Immature natural killer cell (primary cell): ENCODE measurements at regions not wholly inside any gene's neighbourhood (a gene's known extent, or its start where the extent isn't known, plus 50 kb on each side); places are given as distances from the start of the nearest gene placed in this dataset.

Experiments used
- DNase-seq, 3 donors: peaks; one replicate each; pipeline ENCODE4 v3.0.0; 2022; ENCODE audit warnings: mixed read lengths in 1 of 3
- H3K27ac Mint-ChIP-seq, 6 donors: one replicate each; pipeline ENCODE4 v1.8.0; 2020; ENCODE audit warnings: mixed read lengths in 6 of 6, mild to moderate bottlenecking in 5 of 6, inconsistent platforms in 4 of 6, moderate library complexity in 3 of 6
- H3K27me3 Mint-ChIP-seq, 3 donors: one replicate each; pipeline ENCODE4 v1.8.0; 2020 to 2021; ENCODE audit warnings: low read depth in 3 of 3, mild to moderate bottlenecking in 3 of 3, mixed read lengths in 3 of 3, moderate library complexity in 3 of 3, inconsistent platforms in 1 of 3
- H3K36me3 Mint-ChIP-seq, 3 donors: one replicate each; pipeline ENCODE4 v1.8.0; 2020; ENCODE audit warnings: mixed read lengths in 3 of 3, inconsistent platforms in 2 of 3, mild to moderate bottlenecking in 2 of 3
- H3K4me1 Mint-ChIP-seq, 2 donors: one replicate each; pipeline ENCODE4 v1.8.0; 2020; ENCODE audit warnings: inconsistent platforms in 2 of 2, mild to moderate bottlenecking in 2 of 2, mixed read lengths in 2 of 2, moderate library complexity in 1 of 2
- H3K4me3 Mint-ChIP-seq, 5 donors: one replicate each; pipeline ENCODE4 v1.8.0; 2020; ENCODE audit warnings: mild to moderate bottlenecking in 5 of 5, mixed read lengths in 5 of 5, inconsistent platforms in 3 of 5, moderate library complexity in 3 of 5
- H3K9me3 Mint-ChIP-seq, 6 donors: one replicate each; pipeline ENCODE4 v1.8.0; 2020; ENCODE audit warnings: mild to moderate bottlenecking in 6 of 6, mixed read lengths in 6 of 6, inconsistent platforms in 4 of 6, moderate library complexity in 3 of 6

DNA sequence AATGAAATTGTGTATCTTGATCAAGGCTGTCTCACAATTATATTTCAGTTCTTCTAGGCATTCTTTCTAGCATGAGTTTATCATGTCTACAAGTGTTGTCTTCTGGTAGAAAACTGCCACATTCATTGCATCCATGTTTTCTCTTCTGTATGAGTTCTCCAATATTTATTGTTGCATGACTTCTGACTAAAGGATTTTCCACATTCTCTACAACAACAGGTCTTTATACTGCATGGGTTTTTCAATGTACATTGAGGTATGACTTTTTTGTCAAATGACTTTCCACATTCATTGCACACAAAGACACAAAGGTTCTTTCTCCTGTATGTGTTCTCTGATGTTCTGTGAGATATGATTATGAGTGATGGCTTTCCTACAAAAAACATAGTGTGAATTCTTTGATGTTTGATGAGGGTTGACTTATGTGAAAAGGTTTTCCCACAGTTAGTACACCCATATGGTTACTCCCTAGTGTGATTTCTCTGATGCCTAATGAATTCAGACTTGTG lies 890.6 kb upstream of the CNTN5 start:
- Mint-ChIP-seq H3K27ac (no peak overlapping the region), H3K9me3 (peaks cover 17 to 62% (median 43%) of the 10 kb centered on the region in 6 donors), H3K4me1 (no peaks in the 10 kb centered on the region), H3K4me3 (no peak overlapping the region), H3K36me3 (peaks cover 0 to 3% (median 0%) of the 10 kb centered on the region in 3 donors), H3K27me3 (peaks cover 0 to 1% (median 0%) of the 10 kb centered on the region in 3 donors)
- DNase-seq, result no peak

- H3K9me3 Mint-ChIP-seq, result peaks cover 5 to 60% (median 23%) of the 10 kb centered on the region in 6 donors
- H3K36me3 Mint-ChIP-seq, result no peaks in the 10 kb centered on the region
- no peak overlapping the region for H3K4me3 Mint-ChIP-seq
- H3K27me3 Mint-ChIP-seq, result no peaks in the 10 kb centered on the region
- H3K4me1 Mint-ChIP-seq, result no peaks in the 10 kb centered on the region
- H3K27ac Mint-ChIP-seq, result no peak overlapping the region
- no peak for DNase-seq
These were observed 884.4 kb upstream of the CNTN5 start for GRCh38 chr11:98136357-98136756.

- H3K36me3 Mint-ChIP-seq, result no peaks in the 10 kb centered on the region
- H3K9me3 Mint-ChIP-seq, result peaks cover 6 to 57% (median 25%) of the 10 kb centered on the region in 6 donors
- no peak overlapping the region for H3K4me3 Mint-ChIP-seq
- no peak overlapping the region for H3K27ac Mint-ChIP-seq
- H3K27me3 Mint-ChIP-seq, result no peaks in the 10 kb centered on the region
- no peak for DNase-seq
- H3K4me1 Mint-ChIP-seq, result no peaks in the 10 kb centered on the region
These were observed 883.3 kb upstream of the CNTN5 start for GRCh38 chr11:98137437-98137836.

DNA sequence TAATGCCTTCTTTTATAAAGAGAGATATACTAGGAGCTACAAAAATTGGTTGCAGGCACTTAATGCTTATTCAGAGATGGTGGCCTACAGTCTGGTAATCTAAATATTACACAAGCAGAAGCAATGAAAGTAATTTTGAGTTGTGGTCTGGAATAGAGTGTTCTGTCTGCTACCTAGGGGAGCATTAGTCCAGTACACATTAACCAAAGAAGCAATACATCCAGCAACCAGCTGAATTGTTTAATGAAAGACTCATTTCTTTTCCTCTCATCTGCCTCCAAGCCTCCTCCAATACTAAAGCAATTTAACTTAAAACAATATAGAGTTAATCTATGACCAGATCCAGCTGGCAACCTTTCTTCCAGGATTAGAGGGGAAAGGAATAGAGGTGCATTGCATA lies 877.1 kb upstream of the CNTN5 start:
- Mint-ChIP-seq H3K27ac (no peak overlapping the region), H3K27me3 (no peaks in the 10 kb centered on the region), H3K36me3 (peaks cover 0 to 5% (median 0%) of the 10 kb centered on the region in 3 donors), H3K9me3 (peaks cover 11 to 61% (median 44%) of the 10 kb centered on the region in 6 donors), H3K4me3 (no peak overlapping the region), H3K4me1 (no peaks in the 10 kb centered on the region)
- DNase-seq, result no peak

- peaks cover 0 to 5% (median 0%) of the 10 kb centered on the region in 3 donors for H3K36me3 Mint-ChIP-seq
- H3K4me1 Mint-ChIP-seq, result no peaks in the 10 kb centered on the region
- peaks cover 7 to 62% (median 29%) of the 10 kb centered on the region in 6 donors for H3K9me3 Mint-ChIP-seq
- no peak for DNase-seq
- H3K4me3 Mint-ChIP-seq, result no peak overlapping the region
- H3K27me3 Mint-ChIP-seq, result peaks cover 0 to 3% (median under 1%) of the 10 kb centered on the region in 3 donors
- no peak overlapping the region for H3K27ac Mint-ChIP-seq
These were observed 867.0 kb upstream of the CNTN5 start for GRCh38 chr11:98153752-98154151.

DNA sequence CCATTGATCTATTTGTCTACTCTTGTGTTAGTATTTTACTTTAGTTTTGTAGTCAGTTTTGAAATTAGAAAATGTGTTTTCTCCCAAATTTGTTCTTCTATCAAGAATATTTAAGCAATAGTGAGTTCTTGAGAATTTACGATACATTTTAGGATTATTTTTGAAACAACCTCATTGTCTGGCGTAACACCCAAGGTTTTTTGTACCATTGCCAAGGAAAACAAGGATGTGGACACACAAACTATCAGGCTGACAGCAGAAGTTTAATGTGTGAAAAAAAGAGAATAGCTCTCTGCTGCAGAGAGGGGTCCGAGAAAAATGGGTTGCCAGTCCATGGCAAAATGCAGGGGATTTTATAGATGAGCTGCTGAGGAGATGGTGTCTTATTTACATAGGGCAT lies 865.1 kb upstream of the CNTN5 start:
- H3K9me3 Mint-ChIP-seq, result peaks cover 7 to 63% (median 22%) of the 10 kb centered on the region in 6 donors
- H3K4me3 Mint-ChIP-seq, result no peak overlapping the region
- no peaks in the 10 kb centered on the region for H3K4me1 Mint-ChIP-seq
- H3K27me3 Mint-ChIP-seq, result peaks cover 0 to 2% (median 0%) of the 10 kb centered on the region in 3 donors
- no peak for DNase-seq
- H3K27ac Mint-ChIP-seq, result no peak overlapping the region
- H3K36me3 Mint-ChIP-seq, result peaks cover 0 to 6% (median 0%) of the 10 kb centered on the region in 3 donors

DNA sequence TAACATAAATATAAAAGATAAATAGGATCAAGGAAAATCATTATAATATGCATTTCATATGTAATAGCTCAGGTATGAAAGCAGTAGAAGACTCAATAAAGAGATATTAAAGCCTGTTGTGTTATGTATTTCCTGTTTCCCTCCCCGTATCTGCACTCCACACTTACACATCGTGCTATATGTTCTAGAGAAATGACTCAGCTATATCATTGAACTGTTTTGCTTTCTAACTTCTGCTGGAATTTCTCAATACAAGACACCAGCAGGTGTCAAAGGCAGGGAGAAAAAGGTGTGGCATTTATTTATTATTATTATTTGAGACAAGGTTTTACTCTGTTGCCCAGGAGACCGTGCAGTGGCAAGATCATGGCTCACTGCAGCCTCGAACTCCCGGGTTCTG lies 842.8 kb upstream of the CNTN5 start:
- no peak for DNase-seq
- peaks cover 0 to 4% (median 0%) of the 10 kb centered on the region in 3 donors for H3K36me3 Mint-ChIP-seq
- H3K4me3 Mint-ChIP-seq, result no peak overlapping the region
- no peaks in the 10 kb centered on the region for H3K4me1 Mint-ChIP-seq
- H3K27ac Mint-ChIP-seq, result no peak overlapping the region
- peaks cover 13 to 67% (median 41%) of the 10 kb centered on the region in 6 donors for H3K9me3 Mint-ChIP-seq
- H3K27me3 Mint-ChIP-seq, result peaks cover 0 to 2% (median 0%) of the 10 kb centered on the region in 3 donors

GRCh38 chr11:98180511-98180910 lies 840.2 kb upstream of the CNTN5 start:
- H3K27me3 Mint-ChIP-seq, result no peaks in the 10 kb centered on the region
- peaks cover 12 to 62% (median 22%) of the 10 kb centered on the region in 6 donors for H3K9me3 Mint-ChIP-seq
- no peak overlapping the region for H3K4me3 Mint-ChIP-seq
- no peaks in the 10 kb centered on the region for H3K4me1 Mint-ChIP-seq
- peaks cover 0 to 4% (median 0%) of the 10 kb centered on the region in 3 donors for H3K36me3 Mint-ChIP-seq
- no peak for DNase-seq
- no peak overlapping the region for H3K27ac Mint-ChIP-seq

DNA sequence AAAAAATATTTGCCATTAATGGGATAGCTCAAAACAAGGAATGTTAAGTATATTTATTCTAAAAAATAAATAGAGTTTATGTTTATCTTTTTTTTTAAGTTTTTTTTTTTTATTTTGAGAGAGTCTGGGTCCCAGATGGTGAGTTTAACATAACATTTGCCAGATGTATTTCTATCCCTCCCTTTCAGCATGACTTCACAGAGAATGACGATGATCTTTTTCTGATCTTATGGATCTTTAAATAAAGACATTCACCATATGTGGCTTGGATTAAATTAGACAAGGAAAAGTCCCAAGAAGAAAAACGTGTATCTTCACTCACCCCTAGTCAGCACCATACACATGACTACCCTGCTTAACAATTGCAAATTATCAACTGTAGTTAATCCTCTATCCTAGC lies 839.8 kb upstream of the CNTN5 start:
- Mint-ChIP-seq H3K4me3 (no peak overlapping the region), H3K27me3 (no peaks in the 10 kb centered on the region), H3K27ac (no peak overlapping the region), H3K4me1 (no peaks in the 10 kb centered on the region), H3K9me3 (peaks cover 8 to 59% (median 20%) of the 10 kb centered on the region in 6 donors), H3K36me3 (peaks cover 0 to 4% (median 0%) of the 10 kb centered on the region in 3 donors)
- no peak for DNase-seq

GRCh38 chr11:98183034-98183433 lies 837.7 kb upstream of the CNTN5 start:
- peaks cover 11 to 52% (median 23%) of the 10 kb centered on the region in 6 donors for H3K9me3 Mint-ChIP-seq
- peaks cover 0 to 4% (median 0%) of the 10 kb centered on the region in 3 donors for H3K36me3 Mint-ChIP-seq
- no peak overlapping the region for H3K4me3 Mint-ChIP-seq
- H3K27me3 Mint-ChIP-seq, result no peaks in the 10 kb centered on the region
- H3K4me1 Mint-ChIP-seq, result no peaks in the 10 kb centered on the region
- no peak overlapping the region for H3K27ac Mint-ChIP-seq
- no peak for DNase-seq

DNA sequence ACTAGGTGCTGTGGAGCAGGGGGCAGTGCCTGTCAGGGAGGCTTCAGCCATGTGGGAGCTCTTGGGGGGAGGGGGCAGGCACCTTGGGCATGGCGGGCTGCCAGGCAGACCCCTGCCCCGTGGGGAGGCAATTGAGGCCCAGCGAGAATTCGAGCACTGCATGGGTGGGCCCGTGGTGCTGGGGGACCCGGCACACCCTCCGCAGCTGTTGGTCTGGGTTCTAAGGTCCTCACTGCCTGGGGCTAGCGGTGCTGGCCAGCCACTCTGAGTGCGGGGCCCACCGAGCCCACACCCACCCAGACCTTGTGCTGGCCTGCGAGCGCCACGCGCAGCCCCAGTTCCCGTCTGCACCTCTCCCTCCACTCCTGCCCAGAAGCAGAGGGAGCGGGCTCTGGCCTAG lies 835.5 kb upstream of the CNTN5 start:
- Mint-ChIP-seq H3K4me1 (no peaks in the 10 kb centered on the region), H3K36me3 (peaks cover 0 to 4% (median 0%) of the 10 kb centered on the region in 3 donors), H3K27me3 (peaks cover 0 to 2% (median 0%) of the 10 kb centered on the region in 3 donors), H3K9me3 (peaks cover 10 to 51% (median 25%) of the 10 kb centered on the region in 6 donors), H3K4me3 (no peak overlapping the region), H3K27ac (no peak overlapping the region)
- no peak for DNase-seq

DNA sequence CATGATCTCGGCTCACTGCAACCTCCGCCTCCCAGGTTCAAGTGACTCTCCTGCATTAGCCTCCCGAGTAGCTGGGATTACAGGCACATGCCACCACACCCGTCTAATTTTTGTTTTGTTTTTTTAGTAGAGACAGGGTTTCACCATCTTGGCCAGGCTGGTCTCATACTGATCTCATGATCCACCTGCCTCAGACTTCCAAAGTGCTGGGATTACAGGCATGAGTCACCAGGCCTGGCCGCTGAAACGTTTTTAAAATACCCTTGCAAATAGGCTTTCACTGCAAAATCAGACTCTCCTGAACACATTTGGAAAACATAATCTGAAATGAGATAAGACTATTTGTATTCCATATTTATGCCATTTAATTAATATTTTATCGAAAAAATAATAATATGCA lies 826.1 kb upstream of the CNTN5 start:
- DNase-seq, result no peak
- H3K4me1 Mint-ChIP-seq, result no peaks in the 10 kb centered on the region
- H3K4me3 Mint-ChIP-seq, result no peak overlapping the region
- no peaks in the 10 kb centered on the region for H3K36me3 Mint-ChIP-seq
- H3K27me3 Mint-ChIP-seq, result no peaks in the 10 kb centered on the region
- H3K9me3 Mint-ChIP-seq, result peaks cover 6 to 27% (median 19%) of the 10 kb centered on the region in 6 donors
- H3K27ac Mint-ChIP-seq, result no peak overlapping the region

DNA sequence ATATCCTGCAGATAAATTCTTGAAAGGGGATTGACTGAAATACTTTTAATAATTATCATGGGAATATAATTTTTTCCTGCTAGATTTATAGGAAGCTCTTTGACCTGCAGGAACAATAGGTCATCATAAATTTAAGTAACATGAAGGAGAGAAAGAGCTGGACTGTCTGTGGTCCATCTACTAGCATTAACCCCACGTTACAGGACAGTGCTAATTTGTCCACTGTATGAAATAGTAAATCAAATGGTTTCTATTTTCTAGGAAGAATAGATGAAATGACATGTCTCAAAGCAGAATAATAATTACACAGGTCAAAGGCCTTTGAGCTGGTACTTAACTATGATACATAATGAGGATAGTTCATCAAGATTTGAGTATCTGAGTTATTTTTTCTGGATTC lies 825.4 kb upstream of the CNTN5 start:
- no peaks in the 10 kb centered on the region for H3K4me1 Mint-ChIP-seq
- H3K9me3 Mint-ChIP-seq, result peaks cover 4 to 28% (median 17%) of the 10 kb centered on the region in 6 donors
- H3K36me3 Mint-ChIP-seq, result no peaks in the 10 kb centered on the region
- no peak overlapping the region for H3K4me3 Mint-ChIP-seq
- no peak overlapping the region for H3K27ac Mint-ChIP-seq
- DNase-seq, result no peak
- no peaks in the 10 kb centered on the region for H3K27me3 Mint-ChIP-seq

DNA sequence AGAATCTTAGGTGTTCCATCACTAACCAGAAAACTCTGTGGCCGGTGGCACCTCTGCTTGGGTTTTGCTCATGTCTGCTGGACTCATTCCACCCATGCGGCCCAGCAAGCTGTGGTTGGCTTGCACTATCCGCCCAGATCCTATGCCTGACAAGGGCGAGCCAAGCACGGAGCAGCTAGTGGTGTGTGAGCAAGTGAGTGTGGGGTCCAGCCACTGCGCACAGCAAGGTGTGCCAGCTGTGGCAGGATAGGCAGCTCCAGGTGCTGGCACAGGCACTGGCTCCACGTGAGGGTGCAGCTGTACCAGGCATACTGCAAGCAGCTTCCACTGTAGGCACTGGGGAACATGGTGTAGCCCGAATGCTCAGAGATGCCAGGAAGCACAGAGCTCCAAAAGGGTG lies 813.7 kb upstream of the CNTN5 start:
- DNase-seq, result no peak
- Mint-ChIP-seq H3K4me3 (no peak overlapping the region), H3K9me3 (peaks cover 7 to 36% (median 29%) of the 10 kb centered on the region in 6 donors), H3K4me1 (no peaks in the 10 kb centered on the region), H3K27me3 (peaks cover 0 to 2% (median 0%) of the 10 kb centered on the region in 3 donors), H3K36me3 (no peaks in the 10 kb centered on the region), H3K27ac (no peak overlapping the region)

GRCh38 chr11:98227278-98227677 lies 793.5 kb upstream of the CNTN5 start:
- H3K4me3 Mint-ChIP-seq, result no peak overlapping the region
- H3K36me3 Mint-ChIP-seq, result no peaks in the 10 kb centered on the region
- no peaks in the 10 kb centered on the region for H3K27me3 Mint-ChIP-seq
- DNase-seq, result no peak
- no peak overlapping the region for H3K27ac Mint-ChIP-seq
- H3K4me1 Mint-ChIP-seq, result no peaks in the 10 kb centered on the region
- peaks cover 2 to 24% (median 11%) of the 10 kb centered on the region in 6 donors for H3K9me3 Mint-ChIP-seq
